Calu3 (cell line): ENCODE measurements at regions not wholly inside any gene's neighbourhood (a gene's known extent, or its start where the extent isn't known, plus 50 kb on each side); places are given as distances from the start of the nearest gene placed in this dataset.
"Not testable (repeated sequence)": the region's sequence is repeated elsewhere in the genome, so short reads cannot be mapped to it uniquely, and the experiment has no call there.

ENCODE experiments used
- BruUV-seq: library from RNA; stranded (reverse); fragments of 400-500 nt; replicated peaks from 2 replicates; lab custom pipeline; 2021; lab: Mats Ljungman, UMichigan
- CTCF ChIA-PET: fragments of 300-600 bp; sonication (Branson Sonifier 250); formaldehyde crosslinking; loops from one replicate; lab custom pipeline; 2022; ENCODE audit warnings: antibody characterized with exemption; lab: Charles Lee
- DNase-seq: peaks from one replicate; pipeline ENCODE4 v3.0.0; 2022
- H3K27ac Mint-ChIP-seq: one replicate; pipeline ENCODE4 v1.8.0; 2022; ENCODE audit warnings: mixed read lengths; ENCODE audit not compliant: unreplicated experiment
- H3K27me3 Mint-ChIP-seq: one replicate; pipeline ENCODE4 v1.8.0; 2022; ENCODE audit warnings: mixed read lengths; ENCODE audit not compliant: unreplicated experiment
- H3K36me3 Mint-ChIP-seq: one replicate; pipeline ENCODE4 v1.8.0; 2022; ENCODE audit warnings: mild to moderate bottlenecking, moderate library complexity, mixed read lengths; ENCODE audit not compliant: insufficient read depth, unreplicated experiment
- H3K4me1 Mint-ChIP-seq: one replicate; pipeline ENCODE4 v1.8.0; 2022; ENCODE audit warnings: mild to moderate bottlenecking, low read depth, mixed read lengths; ENCODE audit not compliant: unreplicated experiment
- H3K4me3 Mint-ChIP-seq: one replicate; pipeline ENCODE4 v1.8.0; 2022; ENCODE audit warnings: mild to moderate bottlenecking, low read depth, moderate library complexity, mixed read lengths; ENCODE audit not compliant: unreplicated experiment
- H3K9me3 Mint-ChIP-seq: one replicate; pipeline ENCODE4 v1.8.0; 2022; ENCODE audit warnings: low read depth, mixed read lengths; ENCODE audit not compliant: unreplicated experiment
- intact Hi-C: fragments of 100-400 bp; cut with micrococcal nuclease; formaldehyde crosslinking; loops from one replicate; pipeline ENCODE4 v1.10.0; 2022; ENCODE audit not compliant: unreplicated experiment
- TF ChIP-seq, protein P1 (sequence below): fragments of 200-600 bp; IDR thresholded peaks from one replicate; pipeline ENCODE4 v1.8.0; 2022; ENCODE audit warnings: antibody characterized with exemption; ENCODE audit not compliant: unreplicated experiment

DNA sequence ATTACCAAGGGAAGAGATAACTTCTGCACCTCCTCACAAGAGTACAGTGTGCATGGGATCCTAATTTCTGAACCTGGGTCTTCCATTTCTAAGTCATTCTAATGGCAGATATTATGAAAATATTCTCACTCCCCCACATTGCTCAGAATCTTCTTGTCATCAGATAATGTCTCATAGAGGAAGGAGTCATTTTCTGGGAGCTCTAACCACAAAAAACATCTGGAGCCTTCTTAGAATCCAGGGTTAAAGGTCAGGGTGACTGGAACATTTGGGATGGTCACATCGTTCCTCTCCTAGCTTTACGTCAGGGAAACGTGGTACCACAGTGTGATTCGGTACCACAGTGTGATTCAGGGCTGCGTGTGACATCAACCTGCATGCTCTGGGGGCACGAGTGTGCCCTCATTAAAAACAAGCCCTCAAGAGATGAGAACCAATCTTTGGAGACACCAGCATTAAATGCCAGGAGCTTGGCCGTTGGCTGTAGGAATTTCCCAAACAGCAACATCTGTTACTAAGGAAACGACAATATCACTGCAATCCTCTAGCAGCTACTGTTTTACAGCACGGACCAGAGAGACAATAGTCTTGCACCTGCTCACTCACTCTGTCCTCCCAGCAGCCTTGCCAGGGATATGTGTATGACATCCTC is 179.1 kb downstream of the PSMG1 start:
- CTCF ChIA-PET: no interaction called here
- H3K9me3 Mint-ChIP-seq: no peaks in the 10 kb centered on the region
- H3K4me3 Mint-ChIP-seq: no peak overlapping the region
- intact Hi-C loops: no loop called here
- BruUV-seq: no TSS peak
- H3K36me3 Mint-ChIP-seq: no peaks in the 10 kb centered on the region
- no peak for DNase-seq
- no peak overlapping the region for H3K27ac Mint-ChIP-seq
- TF ChIP-seq, protein P1, sequence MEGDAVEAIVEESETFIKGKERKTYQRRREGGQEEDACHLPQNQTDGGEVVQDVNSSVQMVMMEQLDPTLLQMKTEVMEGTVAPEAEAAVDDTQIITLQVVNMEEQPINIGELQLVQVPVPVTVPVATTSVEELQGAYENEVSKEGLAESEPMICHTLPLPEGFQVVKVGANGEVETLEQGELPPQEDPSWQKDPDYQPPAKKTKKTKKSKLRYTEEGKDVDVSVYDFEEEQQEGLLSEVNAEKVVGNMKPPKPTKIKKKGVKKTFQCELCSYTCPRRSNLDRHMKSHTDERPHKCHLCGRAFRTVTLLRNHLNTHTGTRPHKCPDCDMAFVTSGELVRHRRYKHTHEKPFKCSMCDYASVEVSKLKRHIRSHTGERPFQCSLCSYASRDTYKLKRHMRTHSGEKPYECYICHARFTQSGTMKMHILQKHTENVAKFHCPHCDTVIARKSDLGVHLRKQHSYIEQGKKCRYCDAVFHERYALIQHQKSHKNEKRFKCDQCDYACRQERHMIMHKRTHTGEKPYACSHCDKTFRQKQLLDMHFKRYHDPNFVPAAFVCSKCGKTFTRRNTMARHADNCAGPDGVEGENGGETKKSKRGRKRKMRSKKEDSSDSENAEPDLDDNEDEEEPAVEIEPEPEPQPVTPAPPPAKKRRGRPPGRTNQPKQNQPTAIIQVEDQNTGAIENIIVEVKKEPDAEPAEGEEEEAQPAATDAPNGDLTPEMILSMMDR: no peak
- no peaks in the 10 kb centered on the region for H3K4me1 Mint-ChIP-seq
- no peaks in the 10 kb centered on the region for H3K27me3 Mint-ChIP-seq

DNA sequence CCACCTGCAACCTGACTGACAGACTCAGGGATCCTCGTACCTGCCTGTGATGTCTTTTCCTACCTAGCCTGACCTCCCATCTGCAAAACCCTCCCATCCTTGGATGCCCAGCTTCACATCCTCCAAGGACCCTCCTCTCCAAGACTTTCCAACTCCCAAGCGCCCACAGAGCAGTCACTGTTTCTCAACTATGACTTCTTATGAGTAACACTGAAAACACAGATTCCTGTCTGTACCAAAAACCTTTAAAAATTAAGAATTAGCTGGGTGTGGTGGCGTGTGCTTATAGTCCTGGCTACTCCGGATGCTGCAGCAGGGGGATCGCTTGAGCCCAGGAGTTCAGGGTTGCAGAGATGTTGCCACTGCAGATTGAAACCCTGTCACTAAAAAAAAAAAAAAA is 181.9 kb downstream of the PSMG1 start:
- no peaks in the 10 kb centered on the region for H3K4me1 Mint-ChIP-seq
- no peak for DNase-seq
- intact Hi-C loops: no loop called here
- H3K4me3 Mint-ChIP-seq: no peak overlapping the region
- H3K36me3 Mint-ChIP-seq: no peaks in the 10 kb centered on the region
- no peaks in the 10 kb centered on the region for H3K9me3 Mint-ChIP-seq
- CTCF ChIA-PET: no interaction called here
- BruUV-seq: no TSS peak
- TF ChIP-seq, protein P1: no peak
- H3K27ac Mint-ChIP-seq: no peak overlapping the region
- H3K27me3 Mint-ChIP-seq: no peaks in the 10 kb centered on the region

DNA sequence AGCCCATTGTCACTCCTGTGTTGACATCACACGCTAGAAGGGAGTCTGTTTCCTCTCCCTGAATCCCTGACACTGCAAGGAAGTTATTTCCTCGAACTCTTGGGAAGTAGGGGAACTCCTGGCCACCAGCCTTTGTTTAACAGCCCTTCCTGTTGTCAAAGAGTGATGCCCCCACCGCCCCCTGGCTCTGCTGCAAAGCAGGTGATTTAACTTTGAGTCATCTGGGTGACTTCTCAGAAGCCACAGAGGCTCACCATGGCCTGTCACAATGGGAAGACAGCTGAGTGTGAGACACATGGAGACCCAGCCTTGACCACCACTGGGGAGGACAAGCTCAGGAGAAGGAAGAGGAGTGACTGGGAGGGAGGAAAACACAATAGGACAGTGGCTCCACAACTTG is 182.8 kb downstream of the PSMG1 start:
- CTCF ChIA-PET: no interaction called here
- Mint-ChIP-seq H3K4me3 (no peak overlapping the region), H3K27ac (no peak overlapping the region)

DNA sequence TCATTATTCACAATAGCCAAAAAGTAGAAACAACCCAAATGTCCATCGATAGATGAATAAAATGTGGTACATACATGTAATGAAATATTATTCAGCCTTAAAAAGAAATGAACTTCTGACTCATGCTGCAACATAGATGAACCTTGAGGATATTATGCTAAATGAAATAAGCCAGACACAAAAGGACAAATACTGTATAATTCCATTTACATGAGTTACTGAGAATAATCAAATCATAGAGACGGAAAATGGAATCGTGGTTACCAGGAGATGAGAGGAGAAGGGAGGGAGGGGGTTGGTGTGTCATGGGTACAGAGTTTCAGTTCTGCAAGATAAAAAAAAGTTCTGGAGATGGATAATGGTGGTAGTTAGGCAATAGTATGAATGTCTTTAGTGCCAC is 184.1 kb downstream of the PSMG1 start:
- H3K36me3 Mint-ChIP-seq: no peaks in the 10 kb centered on the region
- CTCF ChIA-PET: no interaction called here
- H3K9me3 Mint-ChIP-seq: no peaks in the 10 kb centered on the region
- no peak overlapping the region for H3K27ac Mint-ChIP-seq
- no peak for DNase-seq
- peaks cover 7% of the 10 kb centered on the region for H3K4me1 Mint-ChIP-seq
- TF ChIP-seq, protein P1: no peak
- no peak overlapping the region for H3K4me3 Mint-ChIP-seq
- H3K27me3 Mint-ChIP-seq: no peaks in the 10 kb centered on the region
- intact Hi-C loops: no loop called here
- no TSS peak for BruUV-seq

More for the DNA sequence above, 182.8 kb downstream of the PSMG1 start:
- no peak for DNase-seq
- H3K4me1 Mint-ChIP-seq: no peaks in the 10 kb centered on the region
- H3K27me3 Mint-ChIP-seq: no peaks in the 10 kb centered on the region
- no peaks in the 10 kb centered on the region for H3K9me3 Mint-ChIP-seq
- intact Hi-C loops: no loop called here
- H3K36me3 Mint-ChIP-seq: no peaks in the 10 kb centered on the region
- TF ChIP-seq, protein P1: no peak
- no TSS peak for BruUV-seq

DNA sequence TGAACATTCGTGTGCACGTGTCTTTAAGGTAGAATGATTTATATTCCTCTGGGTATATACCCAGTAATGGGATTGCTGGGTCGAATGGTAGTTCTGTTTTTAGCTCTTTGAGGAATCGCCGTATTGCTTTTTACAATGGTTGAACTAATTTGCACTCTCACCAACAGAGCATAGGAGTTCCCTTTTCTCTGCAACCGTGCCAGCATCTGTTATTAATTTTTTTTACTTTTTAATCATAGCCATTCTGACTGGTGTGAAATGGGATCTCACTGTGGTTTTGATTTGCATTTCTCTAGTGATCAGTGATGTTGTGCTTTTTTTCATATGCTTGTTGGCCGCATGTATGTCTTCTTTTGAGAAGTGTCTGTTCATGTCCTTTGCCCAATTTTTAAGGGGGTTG is 185.0 kb downstream of the PSMG1 start:
- DNase-seq, CTCF ChIA-PET, BruUV-seq, H3K9me3 Mint-ChIP-seq, H3K27ac Mint-ChIP-seq, H3K27me3 Mint-ChIP-seq, H3K36me3 Mint-ChIP-seq, H3K4me3 Mint-ChIP-seq, intact Hi-C loops: not testable (repeated sequence)
- peaks cover 16% of the 10 kb centered on the region for H3K4me1 Mint-ChIP-seq

DNA sequence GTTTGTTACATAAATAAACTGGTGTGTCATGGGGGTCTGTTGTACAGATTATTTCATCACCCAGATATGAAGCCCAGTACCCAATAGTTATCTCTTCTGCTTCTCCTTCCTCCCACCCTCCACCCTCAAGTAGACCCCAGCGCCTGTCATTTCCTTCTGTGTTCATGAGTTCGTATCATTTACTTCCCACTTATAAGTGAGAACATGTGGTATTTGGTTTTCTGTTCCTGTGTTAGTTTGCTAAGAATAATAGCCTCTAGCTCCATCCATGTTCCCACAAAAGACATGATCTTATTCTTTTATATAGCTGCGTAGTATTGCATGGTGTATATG is 185.4 kb downstream of the PSMG1 start:
- H3K36me3 Mint-ChIP-seq, DNase-seq, H3K4me3 Mint-ChIP-seq, H3K9me3 Mint-ChIP-seq, H3K27me3 Mint-ChIP-seq, BruUV-seq, H3K27ac Mint-ChIP-seq, CTCF ChIA-PET: not testable (repeated sequence)
- H3K4me1 Mint-ChIP-seq: peaks cover 17% of the 10 kb centered on the region
- intact Hi-C loops: loop anchor here (1.0 kb wide), 1 partner anchor 32 kb away; no protein-coding TSS in a partner anchor
